ENCODE measurements at regions not wholly inside any gene's neighbourhood (a gene's known extent, or its start where the extent isn't known, plus 50 kb on each side); places are given as distances from the start of the nearest gene placed in this dataset.

GRCh38 chr1:239507826-239508225 is 121.5 kb downstream of the CHRM3 start:
- Histone ChIP-seq H3K4me1 (no peaks in the 10 kb centered on the region), H3K36me3 (no peaks in the 10 kb centered on the region), H3K9me3 (no peaks in the 10 kb centered on the region), H3K27me3 (no peaks in the 10 kb centered on the region), H3K27ac (no peak overlapping the region), H3K4me3 (no peak overlapping the region)
- in situ Hi-C loops (cut with MboI; ENCODE audit: low sequenced_read_pairs in 4 of 4), result no loop called here
- TF ChIP-seq POLR2A (IDR thresholded peaks at IDR 0.05), result no peak
- intact Hi-C loops (cut with DNase I; ENCODE audit: low total_unique reads), result no loop called here
- DNase-seq (no peak), ATAC-seq (no peak)

- Histone ChIP-seq H3K27ac (no peak overlapping the region), H3K4me3 (no peak overlapping the region), H3K9me3 (no peaks in the 10 kb centered on the region), H3K36me3 (no peaks in the 10 kb centered on the region), H3K4me1 (no peaks in the 10 kb centered on the region), H3K27me3 (no peaks in the 10 kb centered on the region)
- ATAC-seq, result no peak
- DNase-seq, result no peak
- in situ Hi-C loops (cut with MboI; ENCODE audit: low sequenced_read_pairs in 4 of 4), result no loop called here
- intact Hi-C loops (cut with DNase I; ENCODE audit: low total_unique reads), result no loop called here
- TF ChIP-seq CTCF (IDR thresholded peaks at IDR 0.05 in 4 of 5, conservative IDR thresholded peaks at IDR 0.05 in 1 of 5) (no peak), POLR2A (IDR thresholded peaks at IDR 0.05) (no peak)
These were observed 125.5 kb downstream of the CHRM3 start for GRCh38 chr1:239511875-239512274.

- TF ChIP-seq CTCF (IDR thresholded peaks at IDR 0.05 in 4 of 5, conservative IDR thresholded peaks at IDR 0.05 in 1 of 5) (no peak), POLR2A (IDR thresholded peaks at IDR 0.05) (no peak)
- no peaks in the 10 kb centered on the region for H3K9me3 ChIP-seq
- H3K27me3 ChIP-seq, result no peaks in the 10 kb centered on the region
- no peak overlapping the region for H3K4me3 ChIP-seq
- no peaks in the 10 kb centered on the region for H3K36me3 ChIP-seq
- DNase-seq, result no peak
- in situ Hi-C loops (cut with MboI; ENCODE audit: low sequenced_read_pairs in 4 of 4) (no loop called here), intact Hi-C loops (cut with DNase I; ENCODE audit: low total_unique reads) (no loop called here)
- no peak for ATAC-seq
- no peak overlapping the region for H3K27ac ChIP-seq
- H3K4me1 ChIP-seq, result no peaks in the 10 kb centered on the region
These were observed 130.2 kb downstream of the CHRM3 start for GRCh38 chr1:239516579-239516978.

- ATAC-seq (no peak), DNase-seq (no peak)
- H3K4me1 ChIP-seq, result no peaks in the 10 kb centered on the region
- no peaks in the 10 kb centered on the region for H3K36me3 ChIP-seq
- intact Hi-C loops (cut with DNase I; ENCODE audit: low total_unique reads), result no loop called here
- H3K4me3 ChIP-seq, result no peak overlapping the region
- no peak for TF ChIP-seq POLR2A (IDR thresholded peaks at IDR 0.05)
- no peak for TF ChIP-seq CTCF (IDR thresholded peaks at IDR 0.05 in 4 of 5, conservative IDR thresholded peaks at IDR 0.05 in 1 of 5)
- no peaks in the 10 kb centered on the region for H3K27me3 ChIP-seq
- in situ Hi-C loops (cut with MboI; ENCODE audit: low sequenced_read_pairs in 4 of 4), result no loop called here
- H3K9me3 ChIP-seq, result no peaks in the 10 kb centered on the region
- no peak overlapping the region for H3K27ac ChIP-seq
These were observed 140.0 kb downstream of the CHRM3 start for GRCh38 chr1:239526391-239526790.

- DNase-seq (no peak), ATAC-seq (no peak)
- Histone ChIP-seq H3K9me3 (no peaks in the 10 kb centered on the region), H3K27me3 (no peaks in the 10 kb centered on the region), H3K4me3 (no peak overlapping the region), H3K36me3 (no peaks in the 10 kb centered on the region), H3K27ac (no peak overlapping the region), H3K4me1 (no peaks in the 10 kb centered on the region)
- no peak for TF ChIP-seq CTCF (IDR thresholded peaks at IDR 0.05 in 4 of 5, conservative IDR thresholded peaks at IDR 0.05 in 1 of 5)
- no peak for TF ChIP-seq POLR2A (IDR thresholded peaks at IDR 0.05)
- in situ Hi-C loops (cut with MboI; ENCODE audit: low sequenced_read_pairs in 4 of 4), result no loop called here
- intact Hi-C loops (cut with DNase I; ENCODE audit: low total_unique reads), result no loop called here
These were observed 140.8 kb downstream of the CHRM3 start for GRCh38 chr1:239527051-239527693.

Measured in gastrocnemius medialis (tissue), 4 donors.